ENCODE measurements at regions not wholly inside any gene's neighbourhood (a gene's known extent, or its start where the extent isn't known, plus 50 kb on each side); places are given as distances from the start of the nearest gene placed in this dataset.

DNA sequence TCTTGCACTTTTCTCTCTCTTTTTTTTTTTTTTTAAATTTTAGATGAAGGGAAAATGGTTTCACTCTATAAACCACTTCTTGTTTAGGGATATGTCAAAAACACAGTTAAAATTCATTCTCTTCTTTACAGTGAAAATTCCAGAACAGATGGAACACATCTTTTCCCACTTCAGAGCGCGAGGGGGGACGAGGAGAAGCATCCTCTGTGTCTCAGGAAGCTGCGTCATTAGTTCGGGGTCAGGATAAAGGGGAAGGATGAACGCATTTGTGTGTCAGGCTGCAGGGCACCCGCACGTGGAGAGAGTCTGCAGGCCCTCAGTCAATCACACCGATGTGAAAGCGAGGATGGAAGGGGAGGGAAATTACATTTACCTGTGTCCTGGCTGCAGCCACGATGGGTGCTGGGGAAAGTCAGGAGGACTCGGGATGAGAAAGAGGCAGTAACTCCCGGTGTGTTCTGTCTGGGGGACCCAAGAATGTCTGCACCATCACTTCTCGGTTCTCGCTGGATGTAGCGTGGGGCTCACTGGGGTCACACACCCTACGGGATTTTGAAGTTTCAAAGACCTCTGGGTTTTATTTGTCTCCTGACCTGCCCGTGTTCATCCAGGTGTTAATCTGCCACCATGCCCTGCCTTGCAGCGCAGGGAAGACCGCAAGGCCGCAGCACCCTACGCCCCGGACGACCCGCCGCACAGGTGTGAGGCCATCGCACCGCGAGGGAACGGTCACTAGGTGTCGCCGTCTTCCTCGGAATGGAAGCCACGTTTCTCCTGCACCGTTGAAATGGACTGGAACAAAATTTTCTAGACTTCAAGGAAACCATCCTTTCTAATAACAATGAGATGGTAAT, 66.7 kb upstream of the PITRM1 start:
- TF ChIP-seq POLR2A (IDR thresholded peaks at IDR 0.05) (no peak), POLR2AphosphoS5 (IDR thresholded peaks at IDR 0.05; ENCODE audit: insufficient read depth in 1 of 2, low read depth in 1 of 2) (peak in 1 of 2 donors; percentile 46)
- TF ChIP-seq, protein P1, sequence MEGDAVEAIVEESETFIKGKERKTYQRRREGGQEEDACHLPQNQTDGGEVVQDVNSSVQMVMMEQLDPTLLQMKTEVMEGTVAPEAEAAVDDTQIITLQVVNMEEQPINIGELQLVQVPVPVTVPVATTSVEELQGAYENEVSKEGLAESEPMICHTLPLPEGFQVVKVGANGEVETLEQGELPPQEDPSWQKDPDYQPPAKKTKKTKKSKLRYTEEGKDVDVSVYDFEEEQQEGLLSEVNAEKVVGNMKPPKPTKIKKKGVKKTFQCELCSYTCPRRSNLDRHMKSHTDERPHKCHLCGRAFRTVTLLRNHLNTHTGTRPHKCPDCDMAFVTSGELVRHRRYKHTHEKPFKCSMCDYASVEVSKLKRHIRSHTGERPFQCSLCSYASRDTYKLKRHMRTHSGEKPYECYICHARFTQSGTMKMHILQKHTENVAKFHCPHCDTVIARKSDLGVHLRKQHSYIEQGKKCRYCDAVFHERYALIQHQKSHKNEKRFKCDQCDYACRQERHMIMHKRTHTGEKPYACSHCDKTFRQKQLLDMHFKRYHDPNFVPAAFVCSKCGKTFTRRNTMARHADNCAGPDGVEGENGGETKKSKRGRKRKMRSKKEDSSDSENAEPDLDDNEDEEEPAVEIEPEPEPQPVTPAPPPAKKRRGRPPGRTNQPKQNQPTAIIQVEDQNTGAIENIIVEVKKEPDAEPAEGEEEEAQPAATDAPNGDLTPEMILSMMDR (IDR thresholded peaks at IDR 0.05) = peak; percentile 71 to 92 (median 90)

Data from vagina (tissue), 2 donors.